ENCODE measurements at regions not wholly inside any gene's neighbourhood (a gene's known extent, or its start where the extent isn't known, plus 50 kb on each side); places are given as distances from the start of the nearest gene placed in this dataset.

- no peak for TF ChIP-seq CTCF (IDR thresholded peaks at IDR 0.05; ENCODE audit: borderline replicate concordance, control extremely low read depth, extremely low read depth, insufficient read depth, missing control alignments)
- in situ Hi-C loops (cut with MboI; ENCODE audit: low sequenced_read_pairs, unreplicated experiment), result no loop called here
- no peak for DNase-seq (ENCODE audit: low spot score)
Measured at GRCh38 chr4:3869661-3870566, 103.7 kb downstream of the ADRA2C start.

GRCh38 chr4:3870567-3870962 is 104.4 kb downstream of the ADRA2C start:
- in situ Hi-C loops (cut with MboI; ENCODE audit: low sequenced_read_pairs, unreplicated experiment), result no loop called here
- DNase-seq (ENCODE audit: low spot score), result no peak
- no peak for TF ChIP-seq CTCF (IDR thresholded peaks at IDR 0.05; ENCODE audit: borderline replicate concordance, control extremely low read depth, extremely low read depth, insufficient read depth, missing control alignments)

- TF ChIP-seq CTCF (IDR thresholded peaks at IDR 0.05; ENCODE audit: borderline replicate concordance, control extremely low read depth, extremely low read depth, insufficient read depth, missing control alignments), result no peak
- in situ Hi-C loops (cut with MboI; ENCODE audit: low sequenced_read_pairs, unreplicated experiment), result no loop called here
- peak; percentile 56 for DNase-seq (ENCODE audit: low spot score)
Measured at GRCh38 chr4:3871181-3871852, 105.1 kb downstream of the ADRA2C start.

GRCh38 chr4:3871881-3872833 is 106.0 kb downstream of the ADRA2C start:
- in situ Hi-C loops (cut with MboI; ENCODE audit: low sequenced_read_pairs, unreplicated experiment), result no loop called here
- no peak for DNase-seq (ENCODE audit: low spot score)
- TF ChIP-seq CTCF (IDR thresholded peaks at IDR 0.05; ENCODE audit: borderline replicate concordance, control extremely low read depth, extremely low read depth, insufficient read depth, missing control alignments), result no peak

- in situ Hi-C loops (cut with MboI; ENCODE audit: low sequenced_read_pairs, unreplicated experiment), result no loop called here
- no peak for TF ChIP-seq CTCF (IDR thresholded peaks at IDR 0.05; ENCODE audit: borderline replicate concordance, control extremely low read depth, extremely low read depth, insufficient read depth, missing control alignments)
- no peak for DNase-seq (ENCODE audit: low spot score)
Measured at GRCh38 chr4:3872834-3873313, 106.7 kb downstream of the ADRA2C start.
